ENCODE measurements at regions not wholly inside any gene's neighbourhood (a gene's known extent, or its start where the extent isn't known, plus 50 kb on each side); places are given as distances from the start of the nearest gene placed in this dataset.

DNA sequence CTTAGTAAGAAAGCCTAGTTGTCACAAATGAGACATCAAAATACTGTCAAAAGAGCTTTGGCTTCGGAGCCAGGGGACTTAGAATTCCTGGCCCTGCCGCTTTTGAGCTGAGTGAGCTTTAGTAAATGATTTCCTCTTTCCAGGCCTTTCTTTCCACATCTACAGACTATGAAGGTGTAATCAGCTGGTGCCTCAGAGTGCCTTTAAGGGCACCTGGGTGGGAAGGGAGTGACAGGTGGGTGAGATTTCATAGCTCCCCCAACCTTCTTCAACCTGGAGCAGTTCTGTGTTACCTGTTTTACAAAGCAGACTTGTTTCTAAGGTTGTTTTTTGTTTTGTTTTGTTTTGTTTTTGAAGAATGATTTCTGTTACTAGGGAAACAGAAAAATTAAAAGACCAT lies 154.7 kb upstream of the BOD1L1 start:
- TF ChIP-seq MXI1 (IDR thresholded peaks at IDR 0.05; ENCODE audit: low read depth, low read length) (no peak), FOXM1 (IDR thresholded peaks at IDR 0.05; ENCODE audit: low read depth) (no peak), POLR2AphosphoS5 (IDR thresholded peaks at IDR 0.05; ENCODE audit: low read depth, low read length) (no peak), SIN3A (IDR thresholded peaks at IDR 0.05; ENCODE audit: borderline replicate concordance, low read depth, low read length) (no peak), GATA2 (CRISPR knock-in tag; IDR thresholded peaks at IDR 0.05) (no peak), RFX5 (IDR thresholded peaks at IDR 0.05; ENCODE audit: low read length) (no peak)
- TF ChIP-seq, protein P1, sequence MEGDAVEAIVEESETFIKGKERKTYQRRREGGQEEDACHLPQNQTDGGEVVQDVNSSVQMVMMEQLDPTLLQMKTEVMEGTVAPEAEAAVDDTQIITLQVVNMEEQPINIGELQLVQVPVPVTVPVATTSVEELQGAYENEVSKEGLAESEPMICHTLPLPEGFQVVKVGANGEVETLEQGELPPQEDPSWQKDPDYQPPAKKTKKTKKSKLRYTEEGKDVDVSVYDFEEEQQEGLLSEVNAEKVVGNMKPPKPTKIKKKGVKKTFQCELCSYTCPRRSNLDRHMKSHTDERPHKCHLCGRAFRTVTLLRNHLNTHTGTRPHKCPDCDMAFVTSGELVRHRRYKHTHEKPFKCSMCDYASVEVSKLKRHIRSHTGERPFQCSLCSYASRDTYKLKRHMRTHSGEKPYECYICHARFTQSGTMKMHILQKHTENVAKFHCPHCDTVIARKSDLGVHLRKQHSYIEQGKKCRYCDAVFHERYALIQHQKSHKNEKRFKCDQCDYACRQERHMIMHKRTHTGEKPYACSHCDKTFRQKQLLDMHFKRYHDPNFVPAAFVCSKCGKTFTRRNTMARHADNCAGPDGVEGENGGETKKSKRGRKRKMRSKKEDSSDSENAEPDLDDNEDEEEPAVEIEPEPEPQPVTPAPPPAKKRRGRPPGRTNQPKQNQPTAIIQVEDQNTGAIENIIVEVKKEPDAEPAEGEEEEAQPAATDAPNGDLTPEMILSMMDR (IDR thresholded peaks at IDR 0.05), result no peak
- TF ChIP-seq, protein P2, sequence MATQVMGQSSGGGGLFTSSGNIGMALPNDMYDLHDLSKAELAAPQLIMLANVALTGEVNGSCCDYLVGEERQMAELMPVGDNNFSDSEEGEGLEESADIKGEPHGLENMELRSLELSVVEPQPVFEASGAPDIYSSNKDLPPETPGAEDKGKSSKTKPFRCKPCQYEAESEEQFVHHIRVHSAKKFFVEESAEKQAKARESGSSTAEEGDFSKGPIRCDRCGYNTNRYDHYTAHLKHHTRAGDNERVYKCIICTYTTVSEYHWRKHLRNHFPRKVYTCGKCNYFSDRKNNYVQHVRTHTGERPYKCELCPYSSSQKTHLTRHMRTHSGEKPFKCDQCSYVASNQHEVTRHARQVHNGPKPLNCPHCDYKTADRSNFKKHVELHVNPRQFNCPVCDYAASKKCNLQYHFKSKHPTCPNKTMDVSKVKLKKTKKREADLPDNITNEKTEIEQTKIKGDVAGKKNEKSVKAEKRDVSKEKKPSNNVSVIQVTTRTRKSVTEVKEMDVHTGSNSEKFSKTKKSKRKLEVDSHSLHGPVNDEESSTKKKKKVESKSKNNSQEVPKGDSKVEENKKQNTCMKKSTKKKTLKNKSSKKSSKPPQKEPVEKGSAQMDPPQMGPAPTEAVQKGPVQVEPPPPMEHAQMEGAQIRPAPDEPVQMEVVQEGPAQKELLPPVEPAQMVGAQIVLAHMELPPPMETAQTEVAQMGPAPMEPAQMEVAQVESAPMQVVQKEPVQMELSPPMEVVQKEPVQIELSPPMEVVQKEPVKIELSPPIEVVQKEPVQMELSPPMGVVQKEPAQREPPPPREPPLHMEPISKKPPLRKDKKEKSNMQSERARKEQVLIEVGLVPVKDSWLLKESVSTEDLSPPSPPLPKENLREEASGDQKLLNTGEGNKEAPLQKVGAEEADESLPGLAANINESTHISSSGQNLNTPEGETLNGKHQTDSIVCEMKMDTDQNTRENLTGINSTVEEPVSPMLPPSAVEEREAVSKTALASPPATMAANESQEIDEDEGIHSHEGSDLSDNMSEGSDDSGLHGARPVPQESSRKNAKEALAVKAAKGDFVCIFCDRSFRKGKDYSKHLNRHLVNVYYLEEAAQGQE (IDR thresholded peaks at IDR 0.05; ENCODE audit: low read depth, low read length), result no peak
- TF ChIP-seq, protein P3, sequence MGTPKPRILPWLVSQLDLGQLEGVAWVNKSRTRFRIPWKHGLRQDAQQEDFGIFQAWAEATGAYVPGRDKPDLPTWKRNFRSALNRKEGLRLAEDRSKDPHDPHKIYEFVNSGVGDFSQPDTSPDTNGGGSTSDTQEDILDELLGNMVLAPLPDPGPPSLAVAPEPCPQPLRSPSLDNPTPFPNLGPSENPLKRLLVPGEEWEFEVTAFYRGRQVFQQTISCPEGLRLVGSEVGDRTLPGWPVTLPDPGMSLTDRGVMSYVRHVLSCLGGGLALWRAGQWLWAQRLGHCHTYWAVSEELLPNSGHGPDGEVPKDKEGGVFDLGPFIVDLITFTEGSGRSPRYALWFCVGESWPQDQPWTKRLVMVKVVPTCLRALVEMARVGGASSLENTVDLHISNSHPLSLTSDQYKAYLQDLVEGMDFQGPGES (IDR thresholded peaks at IDR 0.05; ENCODE audit: low read depth, low read length), result no peak
- TF ChIP-seq, protein P4, sequence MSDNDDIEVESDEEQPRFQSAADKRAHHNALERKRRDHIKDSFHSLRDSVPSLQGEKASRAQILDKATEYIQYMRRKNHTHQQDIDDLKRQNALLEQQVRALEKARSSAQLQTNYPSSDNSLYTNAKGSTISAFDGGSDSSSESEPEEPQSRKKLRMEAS (IDR thresholded peaks at IDR 0.05; ENCODE audit: low read depth), result no peak

Measured in SK-N-SH (cell line).